ENCODE measurements at regions not wholly inside any gene's neighbourhood (a gene's known extent, or its start where the extent isn't known, plus 50 kb on each side); places are given as distances from the start of the nearest gene placed in this dataset.

DNA sequence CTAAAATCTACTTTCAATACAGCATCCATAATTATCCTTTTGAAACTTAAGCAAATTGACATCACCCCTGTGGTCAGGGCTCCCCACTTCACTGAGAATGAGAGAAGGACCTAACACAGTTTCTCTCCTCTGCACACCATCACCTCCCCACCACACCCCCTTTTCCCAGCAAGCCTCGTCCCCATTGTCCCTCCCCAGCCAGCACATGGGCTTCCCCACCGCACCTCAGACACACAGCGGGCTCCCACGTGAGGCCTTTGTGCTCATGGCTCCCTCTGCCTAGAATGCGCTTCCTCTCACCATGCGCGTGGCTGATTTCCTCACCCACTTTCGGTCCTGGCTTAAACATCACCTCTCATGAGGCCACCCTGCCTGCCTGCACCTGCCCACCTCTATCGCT, 639.0 kb upstream of the FRG1 start:
- TF ChIP-seq, protein P1, sequence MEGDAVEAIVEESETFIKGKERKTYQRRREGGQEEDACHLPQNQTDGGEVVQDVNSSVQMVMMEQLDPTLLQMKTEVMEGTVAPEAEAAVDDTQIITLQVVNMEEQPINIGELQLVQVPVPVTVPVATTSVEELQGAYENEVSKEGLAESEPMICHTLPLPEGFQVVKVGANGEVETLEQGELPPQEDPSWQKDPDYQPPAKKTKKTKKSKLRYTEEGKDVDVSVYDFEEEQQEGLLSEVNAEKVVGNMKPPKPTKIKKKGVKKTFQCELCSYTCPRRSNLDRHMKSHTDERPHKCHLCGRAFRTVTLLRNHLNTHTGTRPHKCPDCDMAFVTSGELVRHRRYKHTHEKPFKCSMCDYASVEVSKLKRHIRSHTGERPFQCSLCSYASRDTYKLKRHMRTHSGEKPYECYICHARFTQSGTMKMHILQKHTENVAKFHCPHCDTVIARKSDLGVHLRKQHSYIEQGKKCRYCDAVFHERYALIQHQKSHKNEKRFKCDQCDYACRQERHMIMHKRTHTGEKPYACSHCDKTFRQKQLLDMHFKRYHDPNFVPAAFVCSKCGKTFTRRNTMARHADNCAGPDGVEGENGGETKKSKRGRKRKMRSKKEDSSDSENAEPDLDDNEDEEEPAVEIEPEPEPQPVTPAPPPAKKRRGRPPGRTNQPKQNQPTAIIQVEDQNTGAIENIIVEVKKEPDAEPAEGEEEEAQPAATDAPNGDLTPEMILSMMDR (IDR thresholded peaks at IDR 0.05; ENCODE audit: insufficient read depth, low read depth, low read length, missing control alignments), result no peak
- no peak overlapping the region for H3K4me3 ChIP-seq (ENCODE audit: low read depth, low read length)
- no peak for DNase-seq (ENCODE audit: low read depth)

DNA sequence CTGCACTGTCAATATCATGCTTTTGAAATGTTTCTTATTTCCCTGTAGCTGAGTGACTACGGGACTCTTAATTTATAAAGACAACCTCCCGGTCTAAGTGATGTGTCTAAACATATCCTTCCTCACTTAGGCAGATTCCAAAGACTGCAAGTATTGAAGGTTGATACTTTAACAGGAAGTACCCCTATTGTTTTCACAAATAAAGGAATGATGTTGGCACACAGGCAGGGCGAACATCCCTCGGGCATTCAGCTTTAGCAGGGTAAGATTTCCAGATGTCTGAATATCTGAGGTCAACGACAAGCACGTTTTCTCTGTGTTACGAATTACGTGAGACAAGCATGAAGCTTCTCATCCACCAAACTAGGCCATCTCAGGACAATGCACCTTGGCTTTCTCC, 638.0 kb upstream of the FRG1 start:
- TF ChIP-seq, protein P1 (IDR thresholded peaks at IDR 0.05; ENCODE audit: insufficient read depth, low read depth, low read length, missing control alignments), result no peak
- no peak overlapping the region for H3K4me3 ChIP-seq (ENCODE audit: low read depth, low read length)
- no peak for DNase-seq (ENCODE audit: low read depth)

DNA sequence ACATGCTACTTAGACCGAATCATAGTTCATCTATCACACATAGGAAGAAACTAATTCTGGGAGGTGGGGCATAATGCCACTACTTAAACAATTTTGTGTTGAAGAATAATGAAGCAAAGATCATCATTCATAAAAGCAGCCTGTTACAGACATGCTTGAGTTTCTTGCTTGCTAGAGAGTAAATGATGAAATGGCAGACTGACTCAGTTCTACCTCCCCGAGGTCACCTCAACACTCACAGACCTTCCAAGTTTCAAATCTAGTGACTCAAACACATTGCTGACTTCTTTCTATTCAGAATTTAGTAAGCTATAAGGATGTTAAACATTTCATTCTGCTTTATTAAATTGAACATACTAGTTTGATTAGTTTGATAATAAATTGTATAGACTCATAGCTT, 636.5 kb upstream of the FRG1 start:
- TF ChIP-seq, protein P1 (IDR thresholded peaks at IDR 0.05; ENCODE audit: insufficient read depth, low read depth, low read length, missing control alignments), result no peak
- no peak for DNase-seq (ENCODE audit: low read depth)
- no peak overlapping the region for H3K4me3 ChIP-seq (ENCODE audit: low read depth, low read length)

DNA sequence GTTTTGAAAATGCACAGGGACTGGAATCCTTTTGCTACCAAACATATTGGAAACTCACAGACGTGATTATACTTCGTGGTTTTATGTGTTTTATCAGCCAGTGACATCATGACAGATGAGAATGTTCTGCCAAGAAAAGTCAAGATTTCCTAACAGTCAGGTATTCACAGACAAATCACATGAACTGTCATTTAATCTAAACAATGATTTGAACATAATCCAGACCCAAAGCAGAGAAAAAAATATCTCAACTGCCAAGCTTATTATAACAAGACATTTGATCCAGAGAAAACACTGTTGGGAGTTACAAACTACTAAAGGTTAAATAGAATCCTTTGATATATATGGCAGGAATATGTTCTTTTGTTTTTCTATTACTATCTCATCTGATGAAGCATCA, 635.9 kb upstream of the FRG1 start:
- DNase-seq (ENCODE audit: low read depth), result no peak
- H3K4me3 ChIP-seq (ENCODE audit: low read depth, low read length), result no peak overlapping the region
- TF ChIP-seq, protein P1 (IDR thresholded peaks at IDR 0.05; ENCODE audit: insufficient read depth, low read depth, low read length, missing control alignments), result no peak

DNA sequence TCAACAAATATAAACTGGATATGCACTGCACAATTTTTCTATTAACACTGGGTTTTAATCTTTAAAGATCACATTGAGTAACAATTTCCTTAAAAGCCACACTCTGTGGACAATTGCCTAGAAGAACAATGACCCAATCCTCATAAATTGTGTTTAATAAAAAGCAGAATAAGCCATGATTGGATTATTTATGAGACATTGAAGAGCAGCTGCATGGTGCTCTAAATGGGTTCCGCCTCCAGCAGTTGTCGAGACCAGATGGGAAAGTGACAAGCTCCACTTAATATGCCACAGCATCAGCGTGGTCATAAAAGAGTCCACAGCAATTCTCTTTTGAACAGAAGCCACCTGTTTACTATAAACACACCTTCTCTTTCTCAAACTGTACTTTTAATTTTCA, 635.2 kb upstream of the FRG1 start:
- H3K4me3 ChIP-seq (ENCODE audit: low read depth, low read length), result no peak overlapping the region
- no peak for DNase-seq (ENCODE audit: low read depth)
- TF ChIP-seq, protein P1 (IDR thresholded peaks at IDR 0.05; ENCODE audit: insufficient read depth, low read depth, low read length, missing control alignments), result no peak

DNA sequence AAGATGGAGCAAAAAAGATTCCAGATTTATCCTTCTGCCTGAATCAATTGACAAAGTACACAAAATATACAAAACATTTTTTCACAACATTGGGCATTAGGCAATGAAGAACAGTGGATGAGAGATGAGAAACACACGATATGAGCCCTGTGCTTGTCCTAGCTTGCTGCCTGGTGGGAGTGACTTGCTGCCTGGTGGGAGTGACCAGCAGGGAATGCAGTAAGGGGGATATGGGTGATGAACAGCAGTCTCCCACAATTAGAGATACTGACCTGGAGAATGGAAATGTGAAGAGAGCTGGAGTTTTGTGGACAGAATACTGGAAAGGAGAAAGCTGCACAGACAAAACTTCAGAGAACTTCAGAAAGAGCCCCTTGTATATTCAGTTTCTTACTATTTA, 629.4 kb upstream of the FRG1 start:
- H3K4me3 ChIP-seq (ENCODE audit: low read depth, low read length), result no peak overlapping the region
- no peak for DNase-seq (ENCODE audit: low read depth)
- TF ChIP-seq, protein P1 (IDR thresholded peaks at IDR 0.05; ENCODE audit: insufficient read depth, low read depth, low read length, missing control alignments), result no peak

DNA sequence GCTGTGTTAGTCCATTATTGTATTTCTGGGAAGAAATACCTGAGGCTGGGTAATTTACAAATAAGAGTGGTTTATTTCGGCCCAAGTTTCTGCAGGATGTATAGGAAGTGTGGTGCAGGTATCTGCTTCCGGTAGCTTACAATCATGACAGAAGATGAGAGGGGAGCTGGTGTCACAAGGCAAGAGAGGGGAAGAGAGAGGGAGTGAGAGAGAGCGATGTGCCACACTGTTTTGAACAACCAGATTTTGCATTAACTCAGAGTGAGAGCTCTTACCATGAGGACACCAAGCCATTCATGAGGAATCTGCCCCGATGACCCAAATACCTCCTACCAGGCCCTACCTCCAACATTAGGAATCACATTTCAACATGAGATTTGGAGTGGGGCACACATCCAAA, 627.6 kb upstream of the FRG1 start:
- no peak overlapping the region for H3K4me3 ChIP-seq (ENCODE audit: low read depth, low read length)
- TF ChIP-seq, protein P1 (IDR thresholded peaks at IDR 0.05; ENCODE audit: insufficient read depth, low read depth, low read length, missing control alignments), result no peak
- no peak for DNase-seq (ENCODE audit: low read depth)
